GM20000 (cell line): ENCODE measurements at regions not wholly inside any gene's neighbourhood (a gene's known extent, or its start where the extent isn't known, plus 50 kb on each side); places are given as distances from the start of the nearest gene placed in this dataset.
A peak's percentile ranks its signal among the peaks of the same experiment; 100 is the strongest.

Source experiments
- DNase-seq: peaks from one replicate; pipeline ENCODE4 v3.0.0; 2012; ENCODE audit warnings: low spot score
- CTCF ChIP-seq: IDR thresholded peaks from 2 replicates; pipeline ENCODE4 v1.5.1; 2012; ENCODE audit warnings: mild to moderate bottlenecking, control low read depth; ENCODE audit errors: extremely low read depth, missing control alignments

GRCh38 chrY:7455626-7456025 is 544.1 kb upstream of the AMELY start:
- TF ChIP-seq CTCF, result no peak
- no peak for DNase-seq

- TF ChIP-seq CTCF, result no peak
- DNase-seq, result peak; percentile 34
These were observed 541.8 kb upstream of the AMELY start for GRCh38 chrY:7453336-7453735.

- no peak for DNase-seq
- no peak for TF ChIP-seq CTCF
These were observed 540.7 kb upstream of the AMELY start for GRCh38 chrY:7452246-7452645.

GRCh38 chrY:7449860-7450259 is 538.3 kb upstream of the AMELY start:
- no peak for TF ChIP-seq CTCF
- no peak for DNase-seq

- no peak for TF ChIP-seq CTCF
- DNase-seq, result no peak
These were observed 537.1 kb upstream of the AMELY start for GRCh38 chrY:7448687-7449086.

- no peak for TF ChIP-seq CTCF
- no peak for DNase-seq
These were observed 536.4 kb upstream of the AMELY start for GRCh38 chrY:7447881-7448516.

GRCh38 chrY:7444141-7444540 is 532.6 kb upstream of the AMELY start:
- no peak for TF ChIP-seq CTCF
- DNase-seq, result no peak
